ENCODE measurements at regions not wholly inside any gene's neighbourhood (a gene's known extent, or its start where the extent isn't known, plus 50 kb on each side); places are given as distances from the start of the nearest gene placed in this dataset.

DNA sequence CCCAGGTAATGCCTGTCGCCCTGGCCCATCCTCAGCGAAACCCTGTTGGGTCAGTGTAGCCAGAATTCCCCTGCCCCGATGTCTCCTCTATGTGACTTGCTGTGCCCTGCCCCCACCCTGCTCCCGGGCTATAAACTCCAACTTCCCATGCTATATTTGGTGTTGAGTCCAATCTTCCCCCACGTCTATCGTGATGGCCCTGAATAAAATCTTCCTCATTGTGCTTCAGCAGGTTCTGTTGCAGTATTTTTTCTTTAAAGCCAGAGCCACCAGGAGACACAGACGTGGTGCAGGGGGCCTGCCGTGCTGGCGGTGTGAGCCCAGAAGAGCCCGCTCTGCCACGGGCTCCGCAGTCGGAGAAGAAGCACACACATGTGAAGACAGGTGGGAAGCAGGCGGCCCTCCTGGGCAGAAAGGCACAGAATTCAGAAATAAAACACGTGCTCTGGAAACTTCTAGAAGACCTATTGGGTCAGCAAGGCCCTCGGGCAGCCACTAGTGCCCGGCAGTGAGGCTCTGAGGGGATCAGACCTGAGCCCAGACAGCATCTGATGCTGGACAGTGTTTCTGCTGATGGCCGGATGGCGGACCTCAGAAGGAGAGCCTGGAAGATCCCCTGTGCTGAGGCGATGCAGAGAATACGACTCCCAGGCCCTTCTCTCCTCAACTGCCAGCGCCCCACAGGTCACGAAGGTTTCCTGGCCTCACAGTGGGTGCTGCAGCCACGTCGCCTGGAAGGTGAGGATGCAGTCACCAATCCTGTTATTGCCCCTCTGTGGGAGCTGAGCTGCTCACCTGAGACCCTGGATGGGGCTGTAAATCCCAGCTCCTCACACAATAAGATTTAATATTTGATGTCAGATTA lies 501.9 kb downstream of the BRD1 start:
- no peak for FAIRE-seq
- no peak for DNase-seq (ENCODE audit: insufficient read length, low spot score)

DNA sequence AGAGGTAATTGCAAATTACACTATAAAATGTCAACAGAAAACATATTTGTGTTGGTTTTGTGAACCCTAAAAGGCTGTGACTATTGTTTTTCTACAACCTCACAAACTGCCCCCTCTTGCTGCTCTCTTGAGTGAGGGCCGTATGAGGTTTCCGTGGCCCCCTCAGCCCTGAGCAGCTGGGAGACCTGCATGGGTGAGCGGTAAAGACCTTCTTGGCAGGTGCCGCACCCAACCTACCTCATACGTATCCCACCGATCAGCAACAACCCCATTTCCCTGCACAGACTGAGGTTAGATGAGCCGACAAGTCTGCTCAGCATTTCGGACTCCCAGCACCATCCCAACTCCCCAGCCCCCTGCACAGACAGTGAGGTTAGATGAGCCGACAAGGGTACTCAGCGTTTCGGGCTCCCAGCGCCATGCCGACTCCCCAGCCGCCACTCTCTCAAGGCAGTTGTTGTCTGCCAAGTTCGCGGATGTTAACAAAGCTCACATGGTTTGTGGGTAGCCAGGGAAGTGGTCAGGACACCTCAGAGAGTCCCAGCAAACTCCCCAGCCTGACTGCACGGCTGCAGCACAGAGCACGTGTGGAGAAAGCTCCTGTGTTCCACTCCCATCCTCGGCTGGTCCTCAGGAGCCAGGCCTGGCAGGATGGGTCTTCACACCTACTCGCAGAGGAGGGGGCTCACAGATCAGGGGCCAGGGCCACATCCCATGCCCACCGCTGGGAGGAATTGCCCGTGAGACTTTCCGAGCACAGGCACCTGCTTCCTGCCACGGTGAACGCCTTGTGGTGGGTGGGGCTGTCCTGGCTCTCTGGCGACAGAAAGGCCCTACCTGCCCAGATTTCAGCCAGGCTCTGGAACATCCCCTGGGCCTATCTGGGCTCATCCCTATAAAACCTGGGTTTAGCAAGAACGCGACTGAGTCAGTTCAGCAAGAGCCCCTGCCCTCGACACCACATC lies 502.9 kb downstream of the BRD1 start:
- DNase-seq (ENCODE audit: insufficient read length, low spot score): no peak
- no peak for FAIRE-seq

DNA sequence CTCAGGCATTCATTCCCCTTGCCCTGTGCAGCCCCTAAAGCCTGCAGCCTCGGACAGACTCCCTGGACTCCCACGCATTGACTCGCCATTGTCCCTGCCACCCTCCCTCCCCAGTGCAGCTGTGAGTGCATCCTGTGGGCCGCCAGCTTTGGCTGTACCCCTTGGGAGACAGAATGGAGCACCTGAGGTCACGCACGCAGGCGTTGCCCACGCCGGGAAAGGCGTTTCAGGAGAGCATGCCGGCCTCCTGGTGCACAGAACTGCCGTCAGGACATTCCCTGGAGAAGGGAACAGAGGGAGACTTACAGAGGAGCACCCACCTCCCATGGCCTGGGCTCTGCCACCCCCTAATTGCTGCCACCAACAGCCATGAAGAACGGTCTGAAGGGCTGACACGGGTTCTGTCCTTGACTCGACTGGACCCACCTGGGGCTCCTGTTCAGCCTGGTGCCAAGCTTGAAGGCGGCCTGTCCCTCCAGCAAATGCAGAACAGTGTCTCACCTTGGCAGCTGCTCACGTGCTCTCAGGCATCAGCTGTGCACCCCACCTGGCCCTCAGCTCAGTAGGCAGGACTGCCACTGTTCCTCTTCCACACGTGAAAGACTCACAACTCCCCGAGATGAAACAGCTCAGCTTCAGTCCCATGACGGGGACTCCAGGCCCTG lies 503.8 kb downstream of the BRD1 start:
- DNase-seq (ENCODE audit: insufficient read length, low spot score) (no peak), FAIRE-seq (no peak)

DNA sequence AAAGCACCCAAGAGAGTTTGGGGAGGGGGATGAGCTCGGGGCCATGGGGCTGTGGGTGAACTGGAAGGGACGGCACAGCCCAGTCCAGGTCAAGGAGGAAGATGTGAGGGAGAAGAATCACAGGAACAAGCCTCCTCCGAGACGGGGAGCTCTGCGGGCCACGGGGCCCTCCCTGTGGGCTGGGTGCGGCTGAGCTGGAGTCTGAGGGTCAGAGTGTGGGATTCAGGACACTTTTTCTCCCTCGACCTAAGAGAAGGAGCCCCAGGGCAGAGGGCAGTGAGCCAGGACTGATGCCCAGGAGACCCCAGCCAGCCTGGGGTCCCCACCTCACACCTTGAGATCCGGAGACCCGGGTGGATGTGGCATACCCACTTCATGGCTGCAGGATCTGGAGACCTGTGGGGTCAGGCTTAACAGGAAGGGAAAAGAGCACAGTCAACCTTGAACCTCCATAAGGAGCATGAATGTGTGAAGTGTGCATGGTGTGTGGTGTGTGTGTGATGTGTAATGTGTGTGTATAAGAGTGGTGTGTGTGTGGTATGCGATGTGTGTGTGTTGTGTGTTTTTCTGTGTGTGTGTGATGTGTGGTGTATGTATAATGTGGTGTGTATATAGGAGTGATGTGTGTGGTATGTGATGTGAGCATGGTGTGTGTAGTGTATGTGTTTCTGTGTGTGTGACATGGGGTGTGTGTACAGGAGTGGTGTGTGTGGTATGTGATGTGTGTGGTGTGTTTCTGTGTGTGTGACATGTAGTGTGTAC lies 504.6 kb downstream of the BRD1 start:
- FAIRE-seq: peak; percentile 62
- DNase-seq (ENCODE audit: insufficient read length, low spot score): no peak

DNA sequence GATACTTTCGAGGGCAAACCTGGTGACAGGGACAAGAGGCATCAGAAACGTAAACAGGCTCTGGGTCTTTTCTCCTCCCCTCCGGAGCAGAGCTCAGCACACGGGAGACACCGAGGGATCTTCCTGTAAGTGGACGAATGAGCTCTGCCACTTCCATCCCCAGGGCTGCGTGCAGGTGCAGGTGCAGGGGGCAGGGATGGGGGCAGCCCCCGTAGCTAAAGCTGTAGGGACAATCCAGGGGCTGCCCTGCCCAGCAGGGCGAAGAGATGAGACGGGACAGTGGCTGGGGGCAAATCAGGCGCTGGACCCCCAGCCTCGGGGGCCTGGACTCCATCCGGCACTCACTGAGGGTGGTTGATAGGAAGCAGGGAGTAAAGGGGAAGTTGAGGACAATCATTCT lies 505.4 kb downstream of the BRD1 start:
- FAIRE-seq (no peak), DNase-seq (ENCODE audit: insufficient read length, low spot score) (no peak)

DNA sequence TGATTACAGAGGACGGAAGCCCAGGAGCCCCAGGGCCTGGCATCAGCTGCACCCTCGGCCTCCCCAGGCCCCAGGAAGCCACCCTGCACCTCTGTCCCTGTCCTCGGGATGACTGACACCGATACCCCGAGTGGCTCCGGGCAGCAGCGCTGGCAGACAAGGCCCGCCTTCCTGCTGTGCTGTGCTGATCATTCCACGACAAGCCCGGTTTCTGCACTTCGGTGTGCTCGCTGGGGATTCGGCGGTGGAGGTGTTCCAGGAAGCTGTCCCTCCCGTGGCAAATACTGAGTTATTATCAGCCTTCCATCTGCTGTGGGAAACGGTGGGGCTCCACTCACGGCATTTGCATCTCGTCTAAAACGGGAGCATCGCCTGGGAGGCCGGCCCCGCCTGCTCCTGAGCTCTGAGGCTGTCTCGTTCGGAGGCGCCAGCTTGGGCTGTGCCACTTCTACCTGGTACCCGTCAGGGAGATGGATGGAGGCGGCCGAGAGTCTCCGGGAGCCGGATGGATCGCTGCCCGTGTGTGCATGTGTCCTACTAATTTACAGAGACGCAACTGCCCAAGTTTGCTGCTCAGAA lies 506.1 kb downstream of the BRD1 start:
- no peak for DNase-seq (ENCODE audit: insufficient read length, low spot score)
- FAIRE-seq: no peak

DNA sequence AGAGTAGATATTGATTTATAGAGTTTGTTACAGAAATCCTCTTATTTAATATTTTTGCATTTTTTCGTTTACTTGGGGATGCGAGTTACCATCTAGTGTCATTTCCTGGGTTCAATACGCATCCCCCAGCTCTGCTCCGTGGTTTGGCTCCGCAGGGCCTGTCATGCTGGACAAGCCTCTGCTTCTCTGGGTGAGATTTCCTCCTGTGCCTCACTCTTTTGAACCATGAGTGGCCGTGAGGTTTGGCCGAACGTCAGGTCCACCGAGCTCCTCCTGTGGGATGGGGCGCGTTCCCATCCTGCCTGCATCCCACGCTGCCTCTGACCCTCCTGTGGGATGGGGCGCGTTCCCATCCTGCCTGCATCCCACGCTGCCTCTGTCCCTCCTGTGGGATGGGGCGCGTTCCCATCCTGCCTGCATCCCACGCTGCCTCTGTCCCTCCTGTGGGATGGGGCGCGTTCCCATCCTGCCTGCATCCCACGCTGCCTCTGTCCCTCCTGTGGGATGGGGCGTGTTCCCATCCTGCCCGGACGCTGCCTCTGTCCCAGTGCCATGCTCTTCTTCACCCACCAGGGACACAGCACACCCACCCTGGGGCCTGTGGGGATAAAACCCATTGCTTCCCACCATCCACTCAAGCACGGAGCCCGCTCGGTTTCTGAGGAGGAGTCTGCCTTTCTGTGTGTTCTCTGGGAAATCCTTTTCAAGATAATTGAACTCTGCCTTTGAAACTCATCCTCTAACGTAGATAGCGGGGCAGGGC lies 506.8 kb downstream of the BRD1 start:
- FAIRE-seq (no peak), DNase-seq (ENCODE audit: insufficient read length, low spot score) (no peak)

DNA sequence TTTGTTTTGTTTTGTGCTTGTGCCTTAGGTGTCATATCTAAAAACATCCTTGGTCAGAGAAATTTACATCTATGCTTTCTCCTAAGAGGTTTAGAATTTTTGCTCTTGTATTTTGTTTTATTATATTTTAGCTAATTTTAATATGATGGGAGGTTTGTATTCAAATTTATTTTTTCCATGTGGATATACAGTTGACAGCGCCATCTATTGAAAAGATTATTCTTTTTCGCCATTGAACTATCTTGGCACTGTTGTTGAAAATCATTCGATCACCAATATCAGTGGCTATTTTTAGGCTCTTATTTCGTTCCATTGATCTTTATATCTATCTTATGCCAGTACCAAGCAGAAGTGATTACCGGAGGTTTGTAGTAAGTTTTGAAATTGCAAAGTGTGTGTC lies 510.3 kb downstream of the BRD1 start:
- FAIRE-seq (no peak), DNase-seq (ENCODE audit: insufficient read length, low spot score) (no peak)

DNA sequence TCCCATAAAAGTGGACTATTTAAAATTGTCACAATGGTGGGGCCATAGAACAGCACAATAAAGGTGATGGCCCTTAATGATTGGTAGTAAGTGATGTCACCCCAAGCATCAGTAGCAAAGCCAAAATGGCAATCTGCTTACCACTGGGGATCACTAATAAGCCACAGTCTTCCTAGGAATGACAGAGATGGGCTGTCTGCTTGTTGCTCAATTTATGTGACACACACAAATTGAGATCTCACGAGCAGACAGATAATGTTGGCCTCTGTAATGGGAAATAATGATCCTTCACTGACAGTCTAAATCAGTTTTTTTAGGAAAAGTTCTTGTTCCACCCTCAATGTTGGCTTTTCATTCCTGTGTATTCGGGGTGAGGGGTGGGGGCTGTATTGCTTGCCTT lies 515.1 kb downstream of the BRD1 start:
- DNase-seq (ENCODE audit: insufficient read length, low spot score) (no peak), FAIRE-seq (no peak)

DNA sequence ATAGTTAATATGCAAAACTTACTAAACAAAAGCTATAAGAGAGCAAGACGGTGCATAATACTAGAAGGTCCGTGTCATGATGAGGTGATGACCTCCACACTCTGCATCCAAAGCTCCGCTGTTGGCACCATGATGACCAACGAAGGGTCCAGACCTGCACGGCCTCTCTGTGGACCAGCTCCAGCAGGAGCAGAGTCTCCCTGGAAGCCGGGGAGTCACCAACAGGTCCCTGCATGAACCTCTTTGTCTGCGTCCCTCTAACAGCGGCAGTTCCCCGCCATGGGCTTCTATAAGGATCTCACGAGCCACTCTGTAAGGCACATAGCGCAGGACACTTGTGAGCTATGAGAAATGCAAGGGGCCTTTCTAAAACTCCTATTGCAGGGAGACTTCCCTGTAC lies 517.3 kb downstream of the BRD1 start:
- no peak for DNase-seq (ENCODE audit: insufficient read length, low spot score)
- no peak for FAIRE-seq

DNA sequence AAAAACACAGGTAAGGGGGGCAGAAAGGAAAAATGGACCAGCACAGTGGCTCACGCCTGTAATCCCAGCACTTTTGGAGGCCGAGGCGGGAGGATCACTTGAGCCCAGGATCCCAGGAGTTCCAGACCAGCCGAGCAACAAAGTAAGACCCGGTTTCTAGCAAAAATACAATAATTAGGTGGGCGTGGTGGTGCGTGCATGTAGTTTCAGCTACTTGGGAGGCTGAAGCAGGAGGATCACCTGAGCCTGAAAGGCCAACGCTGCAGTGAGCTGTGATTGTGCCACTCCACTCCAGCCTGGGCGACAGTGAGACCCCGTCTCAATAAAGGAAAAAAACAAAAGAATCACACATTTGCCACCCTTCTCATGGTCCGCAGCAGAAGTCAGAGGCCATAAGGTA lies 519.4 kb downstream of the BRD1 start:
- FAIRE-seq: no peak
- no peak for DNase-seq (ENCODE audit: insufficient read length, low spot score)

DNA sequence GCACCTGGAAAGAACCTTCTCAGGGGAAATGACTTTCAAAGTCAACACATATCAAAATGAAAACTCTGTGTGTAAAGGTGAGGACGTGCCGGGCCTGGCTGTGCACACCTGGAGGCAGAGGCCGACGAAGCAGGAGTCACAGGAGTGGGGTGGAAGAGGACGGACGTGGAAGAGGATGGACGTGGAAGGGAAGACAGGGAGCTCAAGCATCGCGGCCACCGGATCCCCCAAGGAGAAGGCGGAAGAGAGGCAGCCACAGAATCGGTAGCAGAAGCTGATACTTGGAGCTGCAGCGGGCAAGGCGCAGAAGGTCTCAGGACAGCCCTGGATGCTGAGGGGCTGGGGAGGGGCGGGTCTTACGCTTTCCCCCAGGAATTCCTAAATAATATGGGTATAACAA lies 519.8 kb downstream of the BRD1 start:
- no peak for DNase-seq (ENCODE audit: insufficient read length, low spot score)
- FAIRE-seq: no peak

DNA sequence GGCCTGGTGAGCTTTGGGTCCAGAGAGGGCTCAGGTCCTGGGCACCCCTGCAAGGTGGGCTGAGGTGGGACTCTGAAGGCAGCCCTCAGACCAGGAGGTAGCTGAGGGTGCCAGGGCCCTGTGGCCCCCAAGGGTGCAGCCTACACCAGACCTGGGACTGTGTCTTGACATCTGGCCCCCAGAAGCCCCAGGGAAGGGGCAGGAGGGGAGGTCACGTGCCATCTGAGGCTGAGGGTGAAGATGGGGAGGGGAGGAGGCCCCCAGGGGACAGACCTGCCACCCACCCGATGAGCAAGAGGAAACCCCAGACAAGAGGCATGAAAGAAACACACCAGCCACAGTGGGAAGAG lies 520.2 kb downstream of the BRD1 start:
- FAIRE-seq (no peak), DNase-seq (ENCODE audit: insufficient read length, low spot score) (no peak)

DNA sequence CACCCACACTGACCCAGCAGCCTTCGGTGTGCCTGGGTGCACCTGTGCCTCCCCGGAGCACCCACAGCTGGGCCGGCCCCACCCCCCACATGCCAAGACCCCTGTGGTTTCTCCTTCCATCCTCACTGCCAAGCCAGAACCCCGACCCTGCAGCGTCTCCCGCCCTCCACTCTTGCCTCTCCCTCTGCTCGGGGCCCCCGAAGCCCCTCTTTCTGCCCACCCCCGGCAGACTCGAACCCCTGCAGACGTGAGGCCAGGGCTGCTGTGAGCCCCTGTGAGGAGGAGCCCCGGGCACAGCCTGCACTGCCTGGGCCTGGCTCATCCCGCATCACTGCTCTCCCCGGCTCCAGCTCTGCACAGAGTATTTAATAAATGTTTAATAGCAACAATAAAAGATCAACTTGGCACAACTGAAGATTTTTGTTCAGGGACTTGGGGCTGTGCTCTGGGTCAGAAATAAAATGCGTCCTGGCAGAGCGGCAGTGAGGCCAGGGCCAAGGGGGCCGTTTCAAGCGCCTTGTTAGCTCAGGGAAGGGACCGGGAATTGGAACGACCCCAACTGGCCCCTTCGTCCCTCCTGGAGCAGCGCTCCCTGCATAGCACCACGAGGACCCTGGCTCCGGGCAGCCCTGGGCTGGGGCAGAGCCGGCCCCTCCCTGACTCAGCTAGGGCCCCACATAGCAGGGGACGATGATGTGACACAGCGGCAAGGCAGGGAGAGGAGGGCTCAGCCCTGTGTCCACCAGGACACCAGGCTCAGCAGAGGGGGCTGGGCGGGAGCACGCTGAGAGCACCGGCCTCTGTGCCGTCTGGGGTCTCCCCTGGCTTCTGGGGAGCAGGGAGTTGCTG lies 520.8 kb downstream of the BRD1 start:
- no peak for DNase-seq (ENCODE audit: insufficient read length, low spot score)
- no peak for FAIRE-seq

DNA sequence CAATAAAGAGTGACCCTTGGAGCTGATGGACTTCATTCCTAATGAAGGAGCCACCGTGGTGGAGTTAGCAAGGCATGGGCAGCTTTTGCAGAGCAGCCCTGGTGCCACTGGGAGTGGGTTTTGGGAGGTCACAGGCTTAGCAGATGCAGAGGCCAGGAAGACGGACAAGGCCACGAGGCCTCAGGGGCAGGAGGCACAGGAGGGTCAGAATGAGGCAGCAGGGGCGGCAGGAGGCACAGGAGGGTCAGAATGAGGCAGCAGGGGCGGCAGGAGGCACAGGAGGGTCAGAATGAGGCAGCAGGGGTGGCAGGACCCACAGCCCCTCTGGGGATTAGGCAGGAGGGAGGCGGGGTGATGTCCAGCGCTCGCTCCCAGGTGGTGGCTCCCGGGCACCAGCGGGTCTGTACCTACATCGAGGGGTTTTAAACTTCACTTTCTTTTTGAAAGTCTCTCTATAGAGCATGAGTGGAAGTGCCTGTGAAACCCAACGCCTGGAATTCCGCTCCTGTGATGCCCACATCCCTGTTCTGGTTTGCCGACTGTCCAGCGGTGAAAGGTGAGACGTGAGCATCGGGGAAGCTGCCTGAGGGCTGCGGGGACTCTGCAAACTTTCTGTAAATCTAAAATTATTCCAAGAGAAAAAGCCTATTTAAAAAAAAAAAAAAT lies 521.6 kb downstream of the BRD1 start:
- FAIRE-seq (no peak), DNase-seq (ENCODE audit: insufficient read length, low spot score) (no peak)

DNA sequence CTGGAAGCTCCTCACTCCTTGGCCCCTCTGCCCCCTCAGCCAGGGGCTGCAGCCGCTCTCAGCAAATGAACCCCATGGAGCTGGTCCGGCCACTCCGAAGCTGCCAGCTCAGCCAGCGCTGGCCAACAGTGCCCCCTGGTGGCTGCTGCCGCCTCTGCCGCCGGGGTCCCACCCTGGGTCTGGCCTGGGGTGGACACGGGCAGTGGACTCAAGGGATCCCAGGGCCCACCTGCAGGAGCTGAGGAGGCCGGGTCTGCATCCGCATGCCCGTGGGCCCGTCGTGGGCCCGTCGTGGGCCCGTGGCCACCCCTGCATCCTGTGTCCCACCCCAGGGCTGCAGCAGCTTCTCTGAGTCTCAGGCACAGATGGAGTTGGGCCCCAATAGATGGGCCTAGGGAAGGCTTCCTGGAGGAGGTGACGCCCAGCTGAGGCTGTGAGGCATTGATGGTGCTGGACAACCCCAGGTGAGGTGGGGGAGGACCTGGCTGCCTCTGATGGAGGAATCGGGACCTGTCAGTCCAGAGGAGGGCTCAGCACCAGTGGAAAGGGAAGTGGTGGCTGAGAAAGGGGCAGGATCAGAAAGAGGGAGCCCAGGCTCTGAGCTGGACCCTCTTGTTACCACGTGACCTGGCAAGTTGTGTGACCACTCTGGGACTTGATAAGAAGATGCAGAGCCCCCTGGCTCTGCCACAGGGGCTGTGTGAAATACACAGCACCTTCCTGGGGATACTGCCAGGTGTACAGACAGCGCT lies 522.3 kb downstream of the BRD1 start:
- FAIRE-seq: no peak
- DNase-seq (ENCODE audit: insufficient read length, low spot score): peak; percentile 30

DNA sequence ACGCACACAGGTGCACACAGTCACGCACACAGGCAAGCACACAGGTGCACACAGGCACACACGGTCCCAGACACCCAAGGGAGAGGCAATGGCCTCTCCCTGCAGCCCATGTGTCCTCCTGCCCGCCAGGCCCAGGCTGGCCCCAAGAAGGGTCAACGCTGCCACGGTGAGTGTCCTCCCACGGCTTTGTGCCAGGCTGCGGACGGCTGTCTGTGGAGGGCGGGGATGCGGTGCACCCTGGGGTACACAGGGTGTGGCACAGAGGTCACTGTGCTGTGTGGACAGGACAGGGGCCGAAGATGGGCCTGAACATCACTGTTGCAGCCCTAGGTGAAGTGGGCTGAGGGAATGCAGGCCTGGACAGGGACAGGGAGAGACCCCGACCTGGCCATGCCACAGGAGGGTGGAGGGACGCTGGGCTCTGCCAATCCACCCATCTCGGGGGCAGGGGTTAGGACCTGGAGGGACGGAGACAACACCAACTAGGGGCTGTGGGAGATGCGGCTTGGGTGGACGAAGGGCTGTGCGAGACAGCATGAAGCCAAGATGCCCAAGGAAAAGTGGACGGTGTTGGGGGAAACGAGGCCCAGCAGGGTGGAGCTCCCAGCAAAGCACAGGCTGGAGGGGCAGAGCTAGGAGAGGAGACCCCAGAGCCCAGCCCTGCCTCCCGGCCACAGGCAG lies 523.8 kb downstream of the BRD1 start:
- no peak for FAIRE-seq
- no peak for DNase-seq (ENCODE audit: insufficient read length, low spot score)

Measured in HTR-8/SVneo (cell line).